Dermis microvascular lymphatic vessel endothelial cell (primary cell): ENCODE measurements at regions not wholly inside any gene's neighbourhood (a gene's known extent, or its start where the extent isn't known, plus 50 kb on each side); places are given as distances from the start of the nearest gene placed in this dataset.
"Not testable (repeated sequence)": the region's sequence is repeated elsewhere in the genome, so short reads cannot be mapped to it uniquely, and the experiment has no call there.

Experiments used
- DNase-seq, 2 donors: peaks; one replicate each; pipeline versions ENCODE4 v3.0.0 to v3.0.0-alpha.2; 2010; ENCODE audit warnings: low read depth in 2 of 2

- DNase-seq, result no peak
Measured at GRCh38 chr4:94152466-94152865, 55.2 kb upstream of the SMARCAD1 start.

DNA sequence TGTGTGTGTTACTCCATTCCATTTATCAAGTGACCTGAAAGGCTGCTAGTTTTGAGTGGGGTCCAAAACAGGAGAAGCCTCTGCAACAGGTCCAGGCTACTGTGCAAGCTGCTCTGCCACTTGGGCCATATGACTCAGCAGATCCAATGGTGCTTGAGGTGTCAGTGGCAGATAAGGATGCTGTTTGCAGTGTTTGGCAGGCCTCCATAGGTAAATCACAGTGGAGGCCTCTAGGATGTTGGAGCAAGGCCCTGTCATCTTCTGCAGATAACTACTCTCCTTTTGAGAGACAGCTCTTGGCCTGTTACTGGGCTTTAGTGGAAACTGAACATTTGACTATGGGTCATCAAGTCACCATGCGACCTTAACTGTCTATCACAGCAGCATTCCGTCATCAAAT is 52.3 kb upstream of the SMARCAD1 start:
- not testable (repeated sequence) for DNase-seq

DNA sequence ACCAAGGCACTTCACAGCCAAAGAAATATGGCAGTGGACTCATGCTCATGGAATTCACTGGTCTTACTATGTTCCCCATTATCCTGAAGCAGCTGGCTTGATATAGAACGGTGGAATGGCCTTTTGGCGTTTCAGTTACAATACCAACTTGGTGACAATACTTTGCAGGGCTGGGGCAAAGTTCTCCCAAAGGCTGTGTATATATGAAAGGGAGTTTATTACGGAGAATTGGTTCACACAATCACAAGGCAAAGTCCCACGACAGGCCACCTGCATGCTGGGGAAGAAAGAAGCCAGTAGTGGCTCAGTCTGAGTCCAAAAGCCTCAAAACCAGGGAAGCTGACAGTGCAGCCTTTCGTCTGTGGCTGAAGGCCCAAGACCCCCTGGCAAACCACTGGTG is 50.8 kb upstream of the SMARCAD1 start:
- DNase-seq, result no peak
